ENCODE measurements at regions not wholly inside any gene's neighbourhood (a gene's known extent, or its start where the extent isn't known, plus 50 kb on each side); places are given as distances from the start of the nearest gene placed in this dataset.

- in situ Hi-C loops (cut with MboI; ENCODE audit: low pct_ligation_motif_present in 1 of 4, low pct_unique_long_range_greater_than_20kb in 1 of 4, low sequenced_read_pairs in 3 of 4) = no loop called here
- no peak for DNase-seq
- intact Hi-C loops (cut with DNase I; ENCODE audit: low total_unique reads) = no loop called here
- WGBS, 2 donors (ENCODE audit: low coverage in 1 of 2) = 66 to 95% methylated on average over 2 to 3 of the region's 3 CpGs
- Histone ChIP-seq H3K4me1 (no peaks in the 10 kb centered on the region), H3K9me3 (no peaks in the 10 kb centered on the region), H3K4me3 (no peak overlapping the region), H3K36me3 (no peaks in the 10 kb centered on the region), H3K27me3 (no peaks in the 10 kb centered on the region), H3K27ac (no peak overlapping the region)
- TF ChIP-seq POLR2AphosphoS5 (IDR thresholded peaks at IDR 0.05) (no peak), CTCF (IDR thresholded peaks at IDR 0.05) (no peak), POLR2A (IDR thresholded peaks at IDR 0.05) (no peak), EP300 (IDR thresholded peaks at IDR 0.05; ENCODE audit: low read depth) (no peak)
These were observed 522.0 kb downstream of the MFSD1 start for GRCh38 chr3:159323848-159324247.

GRCh38 chr3:159326998-159327397 lies 525.1 kb downstream of the MFSD1 start:
- in situ Hi-C loops (cut with MboI; ENCODE audit: low pct_ligation_motif_present in 1 of 4, low pct_unique_long_range_greater_than_20kb in 1 of 4, low sequenced_read_pairs in 3 of 4) = no loop called here
- no peak for DNase-seq
- Histone ChIP-seq H3K36me3 (no peaks in the 10 kb centered on the region), H3K4me3 (no peak overlapping the region), H3K27me3 (no peaks in the 10 kb centered on the region), H3K4me1 (no peaks in the 10 kb centered on the region), H3K9me3 (no peaks in the 10 kb centered on the region), H3K27ac (no peak overlapping the region)
- TF ChIP-seq POLR2A (IDR thresholded peaks at IDR 0.05) (no peak), EP300 (IDR thresholded peaks at IDR 0.05; ENCODE audit: low read depth) (no peak), CTCF (IDR thresholded peaks at IDR 0.05) (no peak), POLR2AphosphoS5 (IDR thresholded peaks at IDR 0.05) (no peak)
- 48 to 51% methylated on average over 2 of the region's 2 CpGs for WGBS, 2 donors (ENCODE audit: low coverage in 1 of 2)
- intact Hi-C loops (cut with DNase I; ENCODE audit: low total_unique reads) = no loop called here

GRCh38 chr3:159332535-159333099 lies 530.8 kb downstream of the MFSD1 start:
- in situ Hi-C loops (cut with MboI; ENCODE audit: low pct_ligation_motif_present in 1 of 4, low pct_unique_long_range_greater_than_20kb in 1 of 4, low sequenced_read_pairs in 3 of 4) = no loop called here

GRCh38 chr3:159339131-159339530 lies 537.3 kb downstream of the MFSD1 start:
- TF ChIP-seq POLR2A (IDR thresholded peaks at IDR 0.05) = no peak
- no peak for TF ChIP-seq EP300 (IDR thresholded peaks at IDR 0.05; ENCODE audit: low read depth)
- TF ChIP-seq CTCF (IDR thresholded peaks at IDR 0.05) = no peak
- no peak for TF ChIP-seq POLR2AphosphoS5 (IDR thresholded peaks at IDR 0.05)
- Histone ChIP-seq H3K9me3 (peaks cover 0 to 5% of the 10 kb centered on the region in 2 donors), H3K4me1 (no peaks in the 10 kb centered on the region), H3K27ac (no peak overlapping the region), H3K36me3 (no peaks in the 10 kb centered on the region), H3K27me3 (no peaks in the 10 kb centered on the region), H3K4me3 (no peak overlapping the region)
- intact Hi-C loops (cut with DNase I; ENCODE audit: low total_unique reads) (no loop called here), in situ Hi-C loops (cut with MboI; ENCODE audit: low pct_ligation_motif_present in 1 of 4, low pct_unique_long_range_greater_than_20kb in 1 of 4, low sequenced_read_pairs in 3 of 4) (no loop called here)
- DNase-seq = no peak

More at GRCh38 chr3:159332535-159333099, 530.8 kb downstream of the MFSD1 start:
- H3K27me3 ChIP-seq = no peaks in the 10 kb centered on the region
- intact Hi-C loops (cut with DNase I; ENCODE audit: low total_unique reads) = no loop called here
- no peaks in the 10 kb centered on the region for H3K9me3 ChIP-seq
- H3K4me1 ChIP-seq = no peaks in the 10 kb centered on the region
- no peaks in the 10 kb centered on the region for H3K36me3 ChIP-seq
- H3K4me3 ChIP-seq = no peak overlapping the region
- TF ChIP-seq POLR2A (IDR thresholded peaks at IDR 0.05) (no peak), POLR2AphosphoS5 (IDR thresholded peaks at IDR 0.05) (no peak), EP300 (IDR thresholded peaks at IDR 0.05; ENCODE audit: low read depth) (no peak), CTCF (IDR thresholded peaks at IDR 0.05) (no peak)
- DNase-seq = no peak
- H3K27ac ChIP-seq = no peak overlapping the region
